Gastrocnemius medialis (tissue), 4 donors: ENCODE measurements at regions not wholly inside any gene's neighbourhood (a gene's known extent, or its start where the extent isn't known, plus 50 kb on each side); places are given as distances from the start of the nearest gene placed in this dataset.

Source experiments
- CTCF ChIP-seq, 5 experiments: fragments of 450-650 bp in 3 of 5; fragments of 200-600 bp in 2 of 5; sonication (generic) in 2 of 5; IDR thresholded peaks in 4 of 5; conservative IDR thresholded peaks in 1 of 5; 1 replicate in 4 of 5; 2 replicates in 1 of 5; pipeline ENCODE4 v1.5.1; 2016 to 2019; ENCODE audit warnings: antibody characterized with exemption in 5 of 5, mild to moderate bottlenecking in 3 of 5, moderate library complexity in 3 of 5
- POLR2A ChIP-seq, 2 donors: fragments of 450-650 bp; IDR thresholded peaks; one replicate each; pipeline ENCODE4 v1.6.1; 2017; ENCODE audit warnings: antibody characterized with exemption in 2 of 2, mild to moderate bottlenecking in 2 of 2, moderate library complexity in 2 of 2

- no peak for TF ChIP-seq CTCF (IDR thresholded peaks at IDR 0.05 in 4 of 5, conservative IDR thresholded peaks at IDR 0.05 in 1 of 5)
- TF ChIP-seq POLR2A (IDR thresholded peaks at IDR 0.05): no peak
Observed at GRCh38 chr1:4048921-4049320, 148.8 kb upstream of the C1orf174 start.
